GM18511 (cell line): ENCODE measurements at regions not wholly inside any gene's neighbourhood (a gene's known extent, or its start where the extent isn't known, plus 50 kb on each side); places are given as distances from the start of the nearest gene placed in this dataset.
A peak's percentile ranks its signal among the peaks of the same experiment; 100 is the strongest.

Experiments
- ATAC-seq: cut with Tn5 transposase; IDR thresholded peaks from one replicate; pipeline ENCODE4 v1.9.1; 2021; ENCODE audit warnings: mild to moderate bottlenecking, moderate library complexity; ENCODE audit not compliant: unreplicated experiment

GRCh38 chr4:15215109-15215508 lies 212.7 kb upstream of the C1QTNF7 start:
- no peak for ATAC-seq

- no peak for ATAC-seq
Measured at GRCh38 chr4:15226203-15226602, 201.6 kb upstream of the C1QTNF7 start.

- peak; percentile 86 for ATAC-seq
Measured at GRCh38 chr4:15231265-15232091, 196.4 kb upstream of the C1QTNF7 start.

GRCh38 chr4:15232366-15233263 lies 195.2 kb upstream of the C1QTNF7 start:
- no peak for ATAC-seq

GRCh38 chr4:15233264-15233597 lies 194.6 kb upstream of the C1QTNF7 start:
- ATAC-seq: peak; percentile 43

- ATAC-seq: peak; percentile 52
Measured at GRCh38 chr4:15233626-15234025, 194.2 kb upstream of the C1QTNF7 start.

GRCh38 chr4:15234116-15234855 lies 193.5 kb upstream of the C1QTNF7 start:
- ATAC-seq: no peak

GRCh38 chr4:15234856-15235126 lies 193.0 kb upstream of the C1QTNF7 start:
- no peak for ATAC-seq

GRCh38 chr4:15235135-15235534 lies 192.7 kb upstream of the C1QTNF7 start:
- ATAC-seq: no peak

GRCh38 chr4:15237648-15238230 lies 190.1 kb upstream of the C1QTNF7 start:
- ATAC-seq: no peak

GRCh38 chr4:15238720-15239119 lies 189.1 kb upstream of the C1QTNF7 start:
- ATAC-seq: peak; percentile 79

GRCh38 chr4:15239866-15240265 lies 188.0 kb upstream of the C1QTNF7 start:
- ATAC-seq: no peak

GRCh38 chr4:15240764-15241163 lies 187.1 kb upstream of the C1QTNF7 start:
- no peak for ATAC-seq

GRCh38 chr4:15242021-15242420 lies 185.8 kb upstream of the C1QTNF7 start:
- ATAC-seq: no peak

GRCh38 chr4:15244354-15244753 lies 183.5 kb upstream of the C1QTNF7 start:
- no peak for ATAC-seq

GRCh38 chr4:15245006-15245530 lies 182.8 kb upstream of the C1QTNF7 start:
- ATAC-seq: no peak

GRCh38 chr4:15250021-15250441 lies 177.8 kb upstream of the C1QTNF7 start:
- ATAC-seq: no peak

GRCh38 chr4:15253349-15253748 lies 174.5 kb upstream of the C1QTNF7 start:
- peak; percentile 90 for ATAC-seq

- ATAC-seq: no peak
Measured at GRCh38 chr4:15254236-15254880, 173.5 kb upstream of the C1QTNF7 start.

GRCh38 chr4:15255537-15255936 lies 172.3 kb upstream of the C1QTNF7 start:
- no peak for ATAC-seq
